Osteoblast (primary cell): ENCODE measurements at regions not wholly inside any gene's neighbourhood (a gene's known extent, or its start where the extent isn't known, plus 50 kb on each side); places are given as distances from the start of the nearest gene placed in this dataset.

Experiments
- DNase-seq: peaks from one replicate; pipeline ENCODE4 v3.0.0; 2011; ENCODE audit warnings: low spot score, mixed read lengths; ENCODE audit not compliant: insufficient read length; ENCODE audit errors: missing footprints
- H2AFZ ChIP-seq: 2 replicates; pipeline ENCODE4 v1.6.0; 2011; ENCODE audit warnings: mild to moderate bottlenecking, low read length
- H3K27ac ChIP-seq: 2 replicates; pipeline ENCODE4 v1.5.1; 2011; ENCODE audit warnings: mild to moderate bottlenecking, low read depth, low read length, moderate library complexity
- H3K27me3 ChIP-seq: 2 replicates; pipeline ENCODE4 v1.6.0; 2012; ENCODE audit warnings: mild to moderate bottlenecking, control low read depth, inconsistent platforms, low read length, moderate library complexity; ENCODE audit not compliant: insufficient read depth
- H3K36me3 ChIP-seq: 2 replicates; pipeline ENCODE4 v1.5.1; 2011; ENCODE audit warnings: mild to moderate bottlenecking, low read length, control low read depth, moderate library complexity; ENCODE audit not compliant: insufficient read depth
- H3K4me1 ChIP-seq: 2 replicates; pipeline ENCODE4 v1.5.1; 2011; ENCODE audit warnings: mild to moderate bottlenecking, low read length, control low read depth, moderate library complexity; ENCODE audit not compliant: insufficient read depth
- H3K4me2 ChIP-seq: 2 replicates; pipeline ENCODE4 v1.6.0; 2011; ENCODE audit warnings: mild to moderate bottlenecking, low read length; ENCODE audit not compliant: insufficient read depth
- H3K4me3 ChIP-seq: fragments of 200-600 bp; sonication (generic); 3 replicates; pipeline ENCODE4 v1.5.1; 2012; ENCODE audit warnings: mild to moderate bottlenecking, low read length, inconsistent platforms; ENCODE audit not compliant: insufficient read depth
- H3K79me2 ChIP-seq: 2 replicates; pipeline ENCODE4 v1.6.0; 2012; ENCODE audit warnings: mild to moderate bottlenecking, low read length, control low read depth, inconsistent platforms; ENCODE audit not compliant: insufficient read depth
- H3K9me3 ChIP-seq: 2 replicates; pipeline ENCODE4 v1.5.1; 2011; ENCODE audit warnings: low read depth, low read length, control low read depth
- H4K20me1 ChIP-seq: 2 replicates; pipeline ENCODE4 v1.6.0; 2012; ENCODE audit warnings: mild to moderate bottlenecking, low read length, control low read depth; ENCODE audit not compliant: insufficient read depth
- TF ChIP-seq, protein P1 (sequence below): IDR thresholded peaks from 2 replicates; pipeline ENCODE4 v1.5.1; 2011; ENCODE audit warnings: mild to moderate bottlenecking, low read depth, low read length, moderate library complexity; ENCODE audit errors: extremely low read depth

DNA sequence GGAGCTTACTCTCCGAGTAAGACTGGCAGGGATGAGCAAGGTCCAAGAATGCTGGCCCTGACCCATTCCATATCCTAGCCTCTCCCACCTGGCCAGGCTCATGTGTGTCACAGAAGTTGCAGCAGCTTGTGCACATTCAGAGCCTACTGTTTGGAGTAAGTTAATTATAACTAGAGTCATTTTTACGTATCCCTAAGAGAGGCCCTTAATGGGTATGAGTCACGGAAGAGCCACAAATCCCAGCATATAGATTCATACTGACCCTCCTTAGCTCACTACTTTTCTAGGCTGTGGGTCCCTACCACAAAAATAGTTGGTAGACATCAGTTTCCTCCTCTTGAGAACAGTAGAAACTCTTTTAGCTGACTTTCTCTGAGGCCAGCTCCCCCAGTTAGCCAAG, 118.3 kb upstream of the FRG1 start:
- no peaks in the 10 kb centered on the region for H3K27me3 ChIP-seq
- no peaks in the 10 kb centered on the region for H3K36me3 ChIP-seq
- TF ChIP-seq, protein P1, sequence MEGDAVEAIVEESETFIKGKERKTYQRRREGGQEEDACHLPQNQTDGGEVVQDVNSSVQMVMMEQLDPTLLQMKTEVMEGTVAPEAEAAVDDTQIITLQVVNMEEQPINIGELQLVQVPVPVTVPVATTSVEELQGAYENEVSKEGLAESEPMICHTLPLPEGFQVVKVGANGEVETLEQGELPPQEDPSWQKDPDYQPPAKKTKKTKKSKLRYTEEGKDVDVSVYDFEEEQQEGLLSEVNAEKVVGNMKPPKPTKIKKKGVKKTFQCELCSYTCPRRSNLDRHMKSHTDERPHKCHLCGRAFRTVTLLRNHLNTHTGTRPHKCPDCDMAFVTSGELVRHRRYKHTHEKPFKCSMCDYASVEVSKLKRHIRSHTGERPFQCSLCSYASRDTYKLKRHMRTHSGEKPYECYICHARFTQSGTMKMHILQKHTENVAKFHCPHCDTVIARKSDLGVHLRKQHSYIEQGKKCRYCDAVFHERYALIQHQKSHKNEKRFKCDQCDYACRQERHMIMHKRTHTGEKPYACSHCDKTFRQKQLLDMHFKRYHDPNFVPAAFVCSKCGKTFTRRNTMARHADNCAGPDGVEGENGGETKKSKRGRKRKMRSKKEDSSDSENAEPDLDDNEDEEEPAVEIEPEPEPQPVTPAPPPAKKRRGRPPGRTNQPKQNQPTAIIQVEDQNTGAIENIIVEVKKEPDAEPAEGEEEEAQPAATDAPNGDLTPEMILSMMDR = no peak
- H4K20me1 ChIP-seq = no peaks in the 10 kb centered on the region
- no peak overlapping the region for H3K4me3 ChIP-seq
- H3K9me3 ChIP-seq = no peaks in the 10 kb centered on the region
- DNase-seq = no peak
- no peak overlapping the region for H3K27ac ChIP-seq
- H3K4me2 ChIP-seq = no peak overlapping the region
- H3K79me2 ChIP-seq = no peaks in the 10 kb centered on the region
- no peak overlapping the region for H2AFZ ChIP-seq
- no peaks in the 10 kb centered on the region for H3K4me1 ChIP-seq

DNA sequence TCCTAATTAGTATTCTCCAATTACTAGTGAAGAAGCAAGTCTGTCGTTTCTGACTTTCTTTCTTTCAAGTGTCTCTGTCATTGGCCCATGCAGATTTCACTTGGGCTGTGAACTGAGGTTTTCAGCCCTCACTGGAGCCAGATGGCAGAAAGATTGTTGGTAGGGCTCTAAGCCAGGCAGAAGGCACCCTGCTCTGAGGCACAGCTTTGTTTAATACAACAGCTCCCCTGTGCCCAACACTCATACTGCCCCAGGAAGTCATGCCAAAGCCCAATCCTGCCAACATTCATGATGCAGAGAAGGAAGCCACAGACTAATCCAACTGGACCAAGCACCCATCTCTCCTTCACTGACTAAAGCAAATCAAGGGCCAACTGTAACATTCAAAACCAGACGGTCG, 117.1 kb upstream of the FRG1 start:
- H2AFZ ChIP-seq = no peak overlapping the region
- H3K4me1 ChIP-seq = no peaks in the 10 kb centered on the region
- H4K20me1 ChIP-seq = no peaks in the 10 kb centered on the region
- TF ChIP-seq, protein P1 = no peak
- H3K4me2 ChIP-seq = no peak overlapping the region
- no peak for DNase-seq
- no peaks in the 10 kb centered on the region for H3K9me3 ChIP-seq
- H3K4me3 ChIP-seq = no peak overlapping the region
- no peaks in the 10 kb centered on the region for H3K36me3 ChIP-seq
- H3K79me2 ChIP-seq = no peaks in the 10 kb centered on the region
- no peaks in the 10 kb centered on the region for H3K27me3 ChIP-seq
- H3K27ac ChIP-seq = no peak overlapping the region

DNA sequence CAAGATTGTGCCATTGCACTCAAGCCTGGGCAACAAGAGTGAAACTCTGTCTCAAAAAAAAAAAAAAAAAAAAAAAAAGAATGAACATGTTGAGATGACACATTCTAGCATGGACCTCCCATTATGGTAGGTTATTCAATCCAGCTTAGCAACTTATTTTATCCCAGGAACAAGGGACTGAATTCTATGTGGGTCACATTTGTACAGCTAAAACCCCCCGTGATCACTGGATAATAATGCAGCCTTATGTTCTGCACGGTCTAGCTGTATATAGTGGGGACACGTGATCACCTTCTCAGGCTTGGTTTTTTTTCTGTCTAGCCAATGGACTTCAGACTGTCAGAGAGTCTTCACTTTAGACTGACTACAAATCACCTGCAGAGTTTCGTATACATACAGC, 115.2 kb upstream of the FRG1 start:
- no peaks in the 10 kb centered on the region for H4K20me1 ChIP-seq
- peak; percentile 60 for DNase-seq
- H3K27ac ChIP-seq = no peak overlapping the region
- H3K27me3 ChIP-seq = no peaks in the 10 kb centered on the region
- H3K9me3 ChIP-seq = no peaks in the 10 kb centered on the region
- TF ChIP-seq, protein P1 = no peak
- no peak overlapping the region for H2AFZ ChIP-seq
- no peaks in the 10 kb centered on the region for H3K36me3 ChIP-seq
- H3K4me3 ChIP-seq = no peak overlapping the region
- no peaks in the 10 kb centered on the region for H3K79me2 ChIP-seq
- H3K4me1 ChIP-seq = no peaks in the 10 kb centered on the region
- H3K4me2 ChIP-seq = no peak overlapping the region

DNA sequence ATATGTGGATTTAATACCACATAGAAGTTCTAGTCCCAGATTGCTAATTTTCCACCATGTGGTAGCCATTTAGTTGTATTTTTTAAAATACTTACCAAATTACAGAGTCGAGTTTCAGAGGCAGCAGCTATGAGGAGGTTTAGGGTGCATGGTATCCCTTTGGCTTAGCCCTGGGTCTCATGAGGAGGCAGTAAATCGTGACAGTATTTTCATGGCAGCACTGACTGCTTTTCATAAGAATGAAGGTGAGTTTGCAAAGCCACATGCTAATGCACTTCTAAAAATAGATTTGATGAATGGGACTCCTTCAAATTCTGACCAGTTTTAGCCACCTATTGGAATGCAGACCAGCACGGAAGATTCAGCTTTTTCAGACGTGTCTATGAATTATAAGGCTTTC, 114.0 kb upstream of the FRG1 start:
- H3K4me3 ChIP-seq = no peak overlapping the region
- H3K27ac ChIP-seq = no peak overlapping the region
- TF ChIP-seq, protein P1 = no peak
- no peaks in the 10 kb centered on the region for H3K27me3 ChIP-seq
- H3K36me3 ChIP-seq = no peaks in the 10 kb centered on the region
- no peaks in the 10 kb centered on the region for H3K79me2 ChIP-seq
- no peak overlapping the region for H2AFZ ChIP-seq
- DNase-seq = no peak
- no peaks in the 10 kb centered on the region for H3K4me1 ChIP-seq
- H3K9me3 ChIP-seq = no peaks in the 10 kb centered on the region
- H3K4me2 ChIP-seq = no peak overlapping the region
- H4K20me1 ChIP-seq = no peaks in the 10 kb centered on the region
